ENCODE measurements at regions not wholly inside any gene's neighbourhood (a gene's known extent, or its start where the extent isn't known, plus 50 kb on each side); places are given as distances from the start of the nearest gene placed in this dataset.

DNA sequence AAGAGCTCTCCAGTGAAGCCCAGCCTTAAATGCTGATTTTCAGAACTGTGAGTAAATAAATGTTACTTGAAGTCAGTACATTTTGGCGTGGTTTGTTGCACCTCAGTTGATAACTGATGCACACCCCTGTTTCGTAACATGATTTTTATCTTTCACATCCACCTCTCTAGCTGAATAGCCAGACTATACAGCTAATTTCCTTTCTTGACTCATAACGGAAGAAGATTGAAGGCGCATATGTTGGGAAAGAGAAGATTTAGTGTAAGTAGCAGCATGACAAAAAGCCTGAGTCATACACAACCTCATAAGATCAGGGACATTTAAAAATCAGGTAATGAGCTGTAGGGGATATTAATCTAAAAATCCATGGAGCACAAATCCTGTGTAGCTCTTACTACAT lies 716.2 kb upstream of the ZP4 start:
- TF ChIP-seq, protein P1, sequence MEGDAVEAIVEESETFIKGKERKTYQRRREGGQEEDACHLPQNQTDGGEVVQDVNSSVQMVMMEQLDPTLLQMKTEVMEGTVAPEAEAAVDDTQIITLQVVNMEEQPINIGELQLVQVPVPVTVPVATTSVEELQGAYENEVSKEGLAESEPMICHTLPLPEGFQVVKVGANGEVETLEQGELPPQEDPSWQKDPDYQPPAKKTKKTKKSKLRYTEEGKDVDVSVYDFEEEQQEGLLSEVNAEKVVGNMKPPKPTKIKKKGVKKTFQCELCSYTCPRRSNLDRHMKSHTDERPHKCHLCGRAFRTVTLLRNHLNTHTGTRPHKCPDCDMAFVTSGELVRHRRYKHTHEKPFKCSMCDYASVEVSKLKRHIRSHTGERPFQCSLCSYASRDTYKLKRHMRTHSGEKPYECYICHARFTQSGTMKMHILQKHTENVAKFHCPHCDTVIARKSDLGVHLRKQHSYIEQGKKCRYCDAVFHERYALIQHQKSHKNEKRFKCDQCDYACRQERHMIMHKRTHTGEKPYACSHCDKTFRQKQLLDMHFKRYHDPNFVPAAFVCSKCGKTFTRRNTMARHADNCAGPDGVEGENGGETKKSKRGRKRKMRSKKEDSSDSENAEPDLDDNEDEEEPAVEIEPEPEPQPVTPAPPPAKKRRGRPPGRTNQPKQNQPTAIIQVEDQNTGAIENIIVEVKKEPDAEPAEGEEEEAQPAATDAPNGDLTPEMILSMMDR (IDR thresholded peaks at IDR 0.05), result no peak
- no peak for TF ChIP-seq POLR2A (IDR thresholded peaks at IDR 0.05)
- no peak for TF ChIP-seq POLR2AphosphoS5 (IDR thresholded peaks at IDR 0.05; ENCODE audit: insufficient read depth in 1 of 2, low read depth in 1 of 2)

Data from vagina (tissue), 2 donors.